Cardiac muscle cell (in vitro differentiated cells and primary cell): ENCODE measurements at regions not wholly inside any gene's neighbourhood (a gene's known extent, or its start where the extent isn't known, plus 50 kb on each side); places are given as distances from the start of the nearest gene placed in this dataset.

ENCODE experiments used
- DNase-seq, 2 donors: peaks; one replicate each; pipeline versions ENCODE4 v3.0.0 to v3.0.0-alpha.2; 2010 to 2017; ENCODE audit warnings: low read depth in 1 of 2, low spot score in 1 of 2
- H3K27ac ChIP-seq: fragments of 200-600 bp; sonication (generic); 2 replicates; pipeline ENCODE4 v1.5.1; 2016
- H3K27me3 ChIP-seq: fragments of 200-600 bp; sonication (generic); 2 replicates; pipeline ENCODE4 v1.6.0; 2016; ENCODE audit warnings: control low read depth
- H3K36me3 ChIP-seq: fragments of 200-600 bp; sonication (generic); 2 replicates; pipeline ENCODE4 v1.5.1; 2016; ENCODE audit warnings: control low read depth
- H3K4me1 ChIP-seq: fragments of 200-600 bp; sonication (generic); 2 replicates; pipeline ENCODE4 v1.8.1; 2017; ENCODE audit warnings: low read depth, mild to moderate bottlenecking, mixed run types
- H3K4me3 ChIP-seq: fragments of 200-600 bp; sonication (generic); 2 replicates; pipeline ENCODE4 v1.5.1; 2016; ENCODE audit warnings: mild to moderate bottlenecking
- H3K9me3 ChIP-seq: fragments of 200-600 bp; sonication (generic); 2 replicates; pipeline ENCODE4 v1.5.1; 2017; ENCODE audit warnings: low read depth, mild to moderate bottlenecking, control low read depth
- CTCF ChIP-seq: IDR thresholded peaks from 2 replicates; pipeline ENCODE4 v1.5.1; 2012; ENCODE audit warnings: low read depth, mild to moderate bottlenecking, low read length

DNA sequence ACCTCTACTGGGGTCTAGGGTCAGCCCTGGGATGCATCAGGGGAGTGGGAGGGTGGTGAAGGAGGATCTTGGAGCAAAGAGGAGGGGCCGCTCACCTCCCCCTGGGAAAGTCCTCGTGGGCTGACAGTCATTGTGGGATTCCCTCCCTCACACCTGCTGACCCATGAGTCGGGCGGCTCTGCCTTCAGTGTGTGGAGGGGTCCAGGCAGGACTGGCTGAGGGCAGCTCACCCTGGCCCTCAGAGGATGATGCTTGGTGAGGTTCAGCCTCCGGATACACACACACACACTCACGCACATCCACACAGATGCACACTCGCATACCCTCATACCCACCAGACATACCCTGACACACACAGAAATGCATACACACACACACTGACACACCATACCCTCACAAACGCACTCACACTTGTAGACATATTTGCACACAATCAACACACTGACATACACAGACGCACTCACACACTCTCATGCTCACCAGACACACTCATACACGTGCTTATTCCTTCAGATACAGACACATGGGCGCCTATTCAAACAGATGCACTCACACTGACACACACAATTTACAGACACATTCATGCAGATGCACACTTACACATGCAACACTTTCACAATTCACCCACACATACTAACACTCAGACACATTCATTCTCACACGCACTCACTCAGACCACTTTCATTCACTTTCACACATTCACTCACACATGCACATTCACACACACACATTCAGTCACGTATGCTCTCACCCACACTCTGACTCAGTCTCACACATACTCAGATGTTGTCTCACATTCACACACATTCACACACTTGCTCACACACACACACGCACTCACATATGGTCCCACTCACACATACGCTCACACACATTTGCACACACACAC lies 105.1 kb upstream of the RPL38 start:
- no peak for DNase-seq
- Histone ChIP-seq H3K27ac (no peak overlapping the region), H3K36me3 (no peaks in the 10 kb centered on the region), H3K4me3 (no peak overlapping the region), H3K9me3 (no peaks in the 10 kb centered on the region), H3K4me1 (peaks cover 8% of the 10 kb centered on the region), H3K27me3 (no peaks in the 10 kb centered on the region)
- no peak for TF ChIP-seq CTCF

DNA sequence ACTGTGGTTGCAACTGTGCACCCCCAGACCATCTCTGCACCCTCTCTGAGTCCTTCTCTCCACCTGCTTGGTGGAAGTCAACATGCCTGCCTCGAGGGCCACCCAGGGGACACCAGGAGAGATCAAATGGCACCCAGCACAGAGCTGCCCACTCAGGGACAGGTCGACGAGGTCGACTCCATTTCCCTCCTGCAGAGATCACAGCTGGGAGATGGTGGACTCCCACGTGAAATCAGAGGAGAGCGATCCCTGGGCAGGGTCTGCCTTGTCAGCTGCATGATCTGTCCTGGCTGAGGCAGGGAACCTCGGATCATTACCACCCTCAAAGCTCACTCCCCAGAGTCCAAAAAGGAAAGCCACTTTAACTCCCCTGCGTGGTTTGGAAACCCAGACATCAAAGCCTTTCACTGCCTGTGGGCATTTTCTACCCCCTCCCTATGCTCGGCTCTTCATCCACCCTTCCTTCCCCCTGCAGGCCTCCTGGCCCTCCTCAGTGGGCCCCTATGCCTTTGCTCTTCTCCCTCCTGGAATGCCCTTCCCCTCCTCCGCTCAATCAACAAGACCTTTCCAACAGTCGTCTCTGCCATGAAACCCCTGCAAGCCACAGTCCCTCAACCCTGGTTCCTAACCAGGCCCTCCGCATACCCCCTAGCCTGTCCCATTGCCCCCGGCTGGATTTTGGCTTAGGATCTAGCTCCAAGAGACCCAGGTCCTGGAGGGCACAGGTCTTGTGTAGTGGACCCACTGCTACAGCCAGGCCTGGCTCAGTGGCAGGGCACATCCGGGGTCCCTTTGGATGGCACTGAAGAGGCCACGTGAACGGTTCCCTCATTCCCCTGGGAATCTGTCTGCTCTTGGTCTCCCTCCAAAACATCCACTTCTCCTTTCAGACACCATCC lies 103.8 kb upstream of the RPL38 start:
- Histone ChIP-seq H3K36me3 (no peaks in the 10 kb centered on the region), H3K27ac (no peak overlapping the region), H3K4me3 (no peak overlapping the region), H3K27me3 (no peaks in the 10 kb centered on the region), H3K9me3 (no peaks in the 10 kb centered on the region), H3K4me1 (peaks cover 8% of the 10 kb centered on the region)
- no peak for TF ChIP-seq CTCF
- no peak for DNase-seq

GRCh38 chr17:74104921-74105320 lies 98.6 kb upstream of the RPL38 start:
- DNase-seq = no peak
- Histone ChIP-seq H3K27me3 (no peaks in the 10 kb centered on the region), H3K9me3 (no peaks in the 10 kb centered on the region), H3K36me3 (no peaks in the 10 kb centered on the region), H3K4me3 (no peak overlapping the region), H3K27ac (no peak overlapping the region), H3K4me1 (peaks cover 1% of the 10 kb centered on the region)
- no peak for TF ChIP-seq CTCF

DNA sequence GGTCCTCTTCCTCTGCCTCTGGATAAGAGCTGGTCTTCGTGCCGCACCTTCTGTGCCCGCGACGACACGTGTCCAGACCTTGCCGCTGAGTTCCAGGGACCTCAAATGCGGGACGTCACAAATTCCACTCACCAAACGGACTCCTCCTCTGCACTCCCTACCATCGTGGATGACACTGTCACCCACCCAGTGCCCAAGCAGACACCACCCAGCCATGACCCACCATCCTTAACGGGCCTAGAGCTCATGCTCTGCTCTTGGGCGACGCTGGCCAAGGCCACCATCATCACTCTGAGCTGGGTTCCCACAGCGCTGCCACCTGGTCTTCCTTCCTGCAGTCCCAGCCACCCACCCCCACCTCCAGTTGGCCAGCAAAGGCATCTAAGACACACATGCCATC lies 96.4 kb upstream of the RPL38 start:
- TF ChIP-seq CTCF = no peak

GRCh38 chr17:74108126-74108705 lies 95.3 kb upstream of the RPL38 start:
- no peaks in the 10 kb centered on the region for H3K36me3 ChIP-seq
- H3K27ac ChIP-seq = no peak overlapping the region
- no peaks in the 10 kb centered on the region for H3K27me3 ChIP-seq
- no peaks in the 10 kb centered on the region for H3K4me1 ChIP-seq
- H3K4me3 ChIP-seq = no peak overlapping the region
- no peak for DNase-seq
- no peaks in the 10 kb centered on the region for H3K9me3 ChIP-seq
- TF ChIP-seq CTCF = no peak

More for the DNA sequence above, 96.4 kb upstream of the RPL38 start:
- Histone ChIP-seq H3K27me3 (no peaks in the 10 kb centered on the region), H3K27ac (no peak overlapping the region), H3K36me3 (no peaks in the 10 kb centered on the region), H3K4me3 (no peak overlapping the region), H3K4me1 (no peaks in the 10 kb centered on the region), H3K9me3 (no peaks in the 10 kb centered on the region)
- DNase-seq = no peak
